NCI-H1105 (cell line): ENCODE measurements at regions not wholly inside any gene's neighbourhood (a gene's known extent, or its start where the extent isn't known, plus 50 kb on each side); places are given as distances from the start of the nearest gene placed in this dataset.

Experiments
- DNase-seq: peaks from one replicate; lab custom pipeline; 2025; lab: John Stamatoyannopoulos, UW

DNA sequence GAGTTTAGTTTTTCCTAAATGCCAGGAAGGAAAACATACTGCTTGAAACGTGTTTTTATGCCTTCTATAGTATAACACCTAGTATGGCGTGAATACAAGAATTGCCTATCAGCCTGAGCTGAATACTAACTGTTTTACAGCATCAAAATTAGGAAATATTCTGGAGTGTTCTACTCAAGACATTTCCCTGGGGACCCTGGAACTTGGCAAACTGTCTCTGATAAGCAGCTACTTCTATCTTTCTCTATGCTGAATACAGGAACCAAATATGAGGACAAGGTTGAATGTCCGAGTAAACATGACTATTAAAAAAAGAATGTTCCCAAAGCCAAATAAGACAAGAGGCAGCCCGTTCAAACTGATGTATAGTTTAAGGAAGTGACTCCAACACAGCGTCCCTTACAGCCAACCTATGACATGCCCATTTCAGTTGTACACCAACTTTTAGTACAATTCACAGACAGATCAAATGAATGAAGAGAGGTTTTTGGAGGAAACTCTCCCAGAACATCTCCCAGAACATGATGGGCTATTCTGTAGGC, 951.3 kb upstream of the ACVR2A start:
- DNase-seq: no peak

GRCh38 chr2:146890491-146890890, 954.3 kb upstream of the ACVR2A start:
- no peak for DNase-seq

GRCh38 chr2:146879882-146880281, 964.9 kb upstream of the ACVR2A start:
- no peak for DNase-seq

- DNase-seq: no peak
Observed at GRCh38 chr2:146874260-146874658, 970.6 kb upstream of the ACVR2A start.

GRCh38 chr2:146873646-146874259, 971.1 kb upstream of the ACVR2A start:
- DNase-seq: no peak

DNA sequence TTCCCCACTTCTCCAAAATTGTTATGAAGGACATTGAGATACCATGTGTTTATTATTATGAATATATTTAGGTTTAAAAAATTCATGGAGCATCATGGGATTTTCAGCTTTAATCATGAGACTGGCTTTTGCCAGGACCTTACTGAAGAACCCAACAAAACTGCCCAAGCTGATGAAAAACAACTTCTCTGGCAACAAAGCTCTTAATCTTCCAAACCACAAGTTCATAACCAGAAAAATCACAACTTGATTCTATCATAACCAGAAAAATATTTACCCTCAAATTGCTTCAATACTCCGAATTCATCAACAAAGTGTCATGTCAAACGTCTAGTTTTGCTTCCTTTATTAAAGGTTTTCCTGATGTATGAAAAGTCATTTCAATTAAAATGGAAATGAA, 971.8 kb upstream of the ACVR2A start:
- DNase-seq: no peak

DNA sequence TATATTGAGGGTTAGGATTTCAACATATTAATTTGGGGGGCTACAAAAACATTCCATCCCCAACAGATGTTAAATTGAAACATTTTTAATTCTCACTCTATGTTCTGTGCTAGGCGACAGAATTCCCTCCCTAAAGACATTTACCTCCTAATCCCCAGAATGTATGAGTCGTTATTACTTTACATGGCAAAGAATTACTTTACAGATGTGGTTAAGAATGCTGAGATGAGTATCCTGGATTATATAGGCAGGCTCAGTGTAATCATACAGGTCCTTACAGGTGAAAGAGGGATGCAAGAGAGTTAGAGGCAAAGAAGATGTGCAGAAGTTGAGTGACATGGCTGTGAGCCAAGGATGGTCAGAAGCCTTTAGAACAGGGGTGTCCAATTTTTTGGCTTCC, 974.1 kb upstream of the ACVR2A start:
- DNase-seq: no peak

GRCh38 chr2:146869328-146869727, 975.5 kb upstream of the ACVR2A start:
- DNase-seq: no peak

GRCh38 chr2:146868051-146868450, 976.8 kb upstream of the ACVR2A start:
- DNase-seq: no peak

DNA sequence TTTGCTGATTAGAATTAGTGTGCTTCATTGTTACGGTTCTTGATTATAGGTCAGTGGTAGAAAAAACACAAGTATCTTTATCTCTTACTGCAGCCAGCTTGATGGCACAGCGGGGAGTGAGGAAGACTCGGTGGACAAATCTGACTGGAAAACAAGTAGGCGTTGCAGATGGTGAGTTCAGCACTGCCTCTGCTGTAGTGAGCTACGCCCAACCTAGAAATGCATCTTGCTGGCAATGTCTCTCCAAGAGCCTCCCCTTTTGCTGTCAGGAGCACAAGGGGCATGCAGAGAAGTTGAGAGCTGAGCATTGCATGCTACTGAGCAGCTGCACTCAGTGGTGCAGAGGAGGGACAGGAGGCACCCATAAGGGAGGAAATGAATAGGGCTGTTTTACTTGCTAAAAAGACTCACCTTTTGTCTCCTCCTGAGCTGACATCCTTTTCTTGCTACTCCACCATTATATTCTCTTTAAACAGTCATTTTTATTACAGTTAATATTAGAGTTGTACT, 977.3 kb upstream of the ACVR2A start:
- DNase-seq: no peak

DNA sequence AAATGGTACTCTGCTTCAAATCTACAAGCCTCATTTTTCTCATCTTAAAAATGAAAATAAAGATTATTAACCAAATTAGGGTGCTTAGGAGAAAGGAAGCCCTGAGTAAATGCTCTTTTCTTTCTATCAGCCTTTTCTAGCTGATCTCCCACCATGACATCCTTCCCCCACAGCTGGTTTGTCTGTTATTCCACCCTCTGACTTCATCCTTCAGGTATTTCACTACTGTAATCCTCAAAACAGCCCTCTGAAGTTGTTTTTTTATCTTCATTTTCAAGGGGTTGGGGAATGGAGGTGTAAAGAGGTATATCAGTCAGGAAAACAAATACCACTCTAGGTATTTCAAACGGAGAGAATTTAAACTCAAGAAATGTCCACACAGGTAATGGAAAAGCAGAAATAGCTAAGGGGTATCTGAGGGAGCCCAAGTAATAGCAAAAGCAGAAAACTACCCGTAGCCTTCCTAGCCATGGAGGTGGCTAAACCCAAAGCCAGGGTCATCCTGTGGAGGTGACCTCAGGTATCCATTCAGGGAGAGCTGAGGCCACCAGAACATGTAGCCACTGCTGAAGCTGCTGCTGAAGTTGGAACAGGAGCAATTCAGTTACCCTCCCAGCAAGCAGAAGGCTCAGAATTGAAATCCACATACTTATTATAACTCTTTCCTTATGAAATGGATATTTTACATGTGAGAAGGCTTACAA, 990.9 kb upstream of the ACVR2A start:
- no peak for DNase-seq

DNA sequence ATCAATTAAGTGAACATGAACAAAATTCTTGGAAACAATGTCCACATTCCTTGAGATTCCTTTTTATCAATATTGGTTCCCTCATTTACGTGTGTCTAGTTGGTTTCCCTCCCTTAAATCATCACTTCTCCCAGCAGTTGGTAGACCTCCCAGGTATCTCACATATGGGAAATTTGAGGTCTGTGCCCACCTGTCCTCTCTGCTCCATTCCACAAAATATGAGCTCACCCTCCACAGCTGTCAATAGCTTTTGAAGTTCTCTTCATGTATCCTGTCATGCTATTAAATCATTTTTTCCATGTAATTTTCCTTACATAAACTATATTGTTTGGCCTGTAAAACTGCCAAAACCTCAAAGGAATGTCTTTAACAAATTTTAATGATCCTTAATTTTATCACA, 992.2 kb upstream of the ACVR2A start:
- DNase-seq: no peak

GRCh38 chr2:146850746-146851145, 994.1 kb upstream of the ACVR2A start:
- DNase-seq: no peak

DNA sequence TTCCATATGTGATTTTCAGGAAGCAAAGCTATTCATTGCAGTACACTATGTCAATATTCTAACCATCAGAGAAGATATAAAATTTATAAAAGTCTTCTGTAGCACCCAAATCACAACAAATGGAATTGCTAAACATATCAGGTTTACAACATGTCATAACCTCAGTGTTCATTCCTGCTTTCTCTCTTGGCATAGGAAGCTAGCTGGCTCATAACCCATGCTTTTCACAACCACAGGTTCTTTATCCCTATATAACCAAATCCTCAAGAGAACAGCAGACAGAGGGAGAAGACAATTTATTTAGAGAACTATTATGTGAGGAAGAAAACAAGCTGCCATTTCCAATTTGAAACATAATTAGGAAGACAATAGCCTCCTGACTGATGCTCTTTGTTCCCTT, 997.0 kb upstream of the ACVR2A start:
- DNase-seq: no peak

- no peak for DNase-seq
Observed at GRCh38 chr2:146844226-146844990, 1000.4 kb upstream of the ACVR2A start.

DNA sequence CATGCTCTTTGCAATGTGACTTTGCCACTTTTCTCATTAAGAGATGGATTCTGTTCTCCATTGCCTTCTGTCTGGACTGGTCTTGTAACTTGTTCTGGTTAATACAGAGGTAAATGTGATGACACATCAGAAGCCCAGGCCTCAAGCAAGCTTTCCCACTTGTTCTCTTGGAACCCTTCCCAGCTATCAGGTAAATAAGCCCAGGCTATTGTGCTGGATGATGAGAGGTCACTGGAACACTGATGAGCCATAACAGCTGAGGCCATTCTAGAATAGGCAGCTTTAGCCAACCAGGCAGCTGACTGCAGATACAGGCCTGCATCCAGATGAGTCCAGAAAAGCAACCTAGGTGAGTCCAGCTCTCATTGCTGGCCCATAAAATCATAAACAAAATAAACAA, 1007.0 kb upstream of the ACVR2A start:
- peak; percentile 56 for DNase-seq

DNA sequence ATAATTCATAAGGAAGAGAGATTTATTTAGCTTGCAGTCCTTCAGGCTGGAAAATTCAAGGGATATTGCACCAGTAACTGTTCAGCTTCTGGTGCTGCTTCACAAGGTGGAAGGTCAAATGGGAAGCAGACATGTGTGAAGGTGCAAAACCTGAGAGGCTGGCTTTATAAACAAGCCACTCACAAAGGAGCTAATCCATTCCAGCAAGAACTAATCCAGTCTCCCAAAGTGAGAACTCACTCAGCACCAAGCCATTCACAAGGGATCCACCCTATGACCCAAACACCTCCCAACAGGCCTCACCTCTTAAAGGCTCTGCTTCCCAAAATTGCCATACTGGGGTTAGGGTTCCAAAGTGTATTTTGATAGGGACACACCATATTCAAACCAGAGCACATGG, 1018.4 kb upstream of the ACVR2A start:
- DNase-seq: no peak

DNA sequence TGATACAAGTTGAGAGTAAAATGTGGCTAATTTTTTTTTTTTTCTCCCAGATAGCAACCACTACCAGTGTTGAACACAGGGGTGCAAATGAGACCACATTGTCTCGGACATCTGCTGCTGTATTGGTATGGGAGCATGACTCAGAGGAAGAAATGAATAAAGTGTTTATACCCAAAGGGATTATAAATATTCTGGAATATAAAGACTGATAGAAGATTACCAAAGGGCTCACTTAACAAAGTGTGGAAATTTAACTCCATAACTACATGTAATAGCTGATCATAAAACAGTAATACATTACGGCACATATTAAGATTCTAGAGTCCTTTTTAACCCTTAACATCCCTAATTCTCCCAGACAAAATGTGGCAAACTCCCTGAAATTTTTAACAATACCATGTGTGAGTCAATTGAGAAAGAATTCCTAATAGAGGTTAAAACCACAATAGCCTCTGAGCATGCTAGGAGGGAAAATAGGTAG, 1023.0 kb upstream of the ACVR2A start:
- no peak for DNase-seq

- no peak for DNase-seq
Observed at GRCh38 chr2:146820672-146821071, 1024.2 kb upstream of the ACVR2A start.

- DNase-seq: no peak
Observed at GRCh38 chr2:146818122-146818521, 1026.7 kb upstream of the ACVR2A start.

GRCh38 chr2:146817613-146818012, 1027.2 kb upstream of the ACVR2A start:
- no peak for DNase-seq

- no peak for DNase-seq
Observed at GRCh38 chr2:146814971-146815370, 1029.9 kb upstream of the ACVR2A start.
